ENCODE measurements at regions not wholly inside any gene's neighbourhood (a gene's known extent, or its start where the extent isn't known, plus 50 kb on each side); places are given as distances from the start of the nearest gene placed in this dataset.

GRCh38 chr2:219728991-219729487 is 101.6 kb downstream of the SLC4A3 start:
- Histone ChIP-seq H3K9me3 (ENCODE audit: insufficient read depth, low read depth, low read length) (no peaks in the 10 kb centered on the region), H3K9ac (ENCODE audit: low read depth, low read length) (no peak overlapping the region), H3K36me3 (ENCODE audit: insufficient read depth, low read depth, low read length) (no peaks in the 10 kb centered on the region), H3K27ac (ENCODE audit: low read length) (no peak overlapping the region), H3K4me1 (ENCODE audit: insufficient read depth, low read length) (peaks cover 5% of the 10 kb centered on the region), H3K27me3 (ENCODE audit: insufficient read depth, low read length) (no peaks in the 10 kb centered on the region), H3K4me3 (ENCODE audit: low read length) (no peak overlapping the region)

- Histone ChIP-seq H3K4me3 (ENCODE audit: low read length) (no peak overlapping the region), H3K9me3 (ENCODE audit: insufficient read depth, low read depth, low read length) (no peaks in the 10 kb centered on the region), H3K4me1 (ENCODE audit: insufficient read depth, low read length) (peaks cover 5% of the 10 kb centered on the region), H3K9ac (ENCODE audit: low read depth, low read length) (no peak overlapping the region), H3K27ac (ENCODE audit: low read length) (no peak overlapping the region), H3K36me3 (ENCODE audit: insufficient read depth, low read depth, low read length) (no peaks in the 10 kb centered on the region), H3K27me3 (ENCODE audit: insufficient read depth, low read length) (no peaks in the 10 kb centered on the region)
Observed at GRCh38 chr2:219731173-219731572, 103.7 kb downstream of the SLC4A3 start.

GRCh38 chr2:219733106-219733505 is 105.7 kb downstream of the SLC4A3 start:
- H3K4me3 ChIP-seq (ENCODE audit: low read length): no peak overlapping the region
- H3K9me3 ChIP-seq (ENCODE audit: insufficient read depth, low read depth, low read length): no peaks in the 10 kb centered on the region
- no peak overlapping the region for H3K27ac ChIP-seq (ENCODE audit: low read length)
- no peaks in the 10 kb centered on the region for H3K27me3 ChIP-seq (ENCODE audit: insufficient read depth, low read length)
- H3K4me1 ChIP-seq (ENCODE audit: insufficient read depth, low read length): no peaks in the 10 kb centered on the region; the same call in 1 of the 2 replicates
- no peak overlapping the region for H3K9ac ChIP-seq (ENCODE audit: low read depth, low read length)
- H3K36me3 ChIP-seq (ENCODE audit: insufficient read depth, low read depth, low read length): no peaks in the 10 kb centered on the region

- Histone ChIP-seq H3K27me3 (ENCODE audit: insufficient read depth, low read length) (no peaks in the 10 kb centered on the region), H3K4me3 (ENCODE audit: low read length) (no peak overlapping the region), H3K9ac (ENCODE audit: low read depth, low read length) (no peak overlapping the region), H3K4me1 (ENCODE audit: insufficient read depth, low read length) (no peaks in the 10 kb centered on the region; the same call in 1 of the 2 replicates), H3K9me3 (ENCODE audit: insufficient read depth, low read depth, low read length) (no peaks in the 10 kb centered on the region), H3K27ac (ENCODE audit: low read length) (no peak overlapping the region), H3K36me3 (ENCODE audit: insufficient read depth, low read depth, low read length) (no peaks in the 10 kb centered on the region)
Observed at GRCh38 chr2:219733746-219734145, 106.3 kb downstream of the SLC4A3 start.

GRCh38 chr2:219736209-219736608 is 108.8 kb downstream of the SLC4A3 start:
- Histone ChIP-seq H3K9me3 (ENCODE audit: insufficient read depth, low read depth, low read length) (no peaks in the 10 kb centered on the region), H3K27me3 (ENCODE audit: insufficient read depth, low read length) (no peaks in the 10 kb centered on the region), H3K4me3 (ENCODE audit: low read length) (no peak overlapping the region), H3K36me3 (ENCODE audit: insufficient read depth, low read depth, low read length) (no peaks in the 10 kb centered on the region), H3K9ac (ENCODE audit: low read depth, low read length) (no peak overlapping the region), H3K27ac (ENCODE audit: low read length) (no peak overlapping the region), H3K4me1 (ENCODE audit: insufficient read depth, low read length) (no peaks in the 10 kb centered on the region; the same call in none of the 2 replicates)

GRCh38 chr2:219737270-219737691 is 109.9 kb downstream of the SLC4A3 start:
- H3K27ac ChIP-seq (ENCODE audit: low read length): no peak overlapping the region
- H3K9ac ChIP-seq (ENCODE audit: low read depth, low read length): no peak overlapping the region
- no peaks in the 10 kb centered on the region for H3K27me3 ChIP-seq (ENCODE audit: insufficient read depth, low read length)
- H3K4me1 ChIP-seq (ENCODE audit: insufficient read depth, low read length): no peaks in the 10 kb centered on the region; the same call in none of the 2 replicates
- no peaks in the 10 kb centered on the region for H3K36me3 ChIP-seq (ENCODE audit: insufficient read depth, low read depth, low read length)
- H3K4me3 ChIP-seq (ENCODE audit: low read length): no peak overlapping the region
- H3K9me3 ChIP-seq (ENCODE audit: insufficient read depth, low read depth, low read length): no peaks in the 10 kb centered on the region

DNA sequence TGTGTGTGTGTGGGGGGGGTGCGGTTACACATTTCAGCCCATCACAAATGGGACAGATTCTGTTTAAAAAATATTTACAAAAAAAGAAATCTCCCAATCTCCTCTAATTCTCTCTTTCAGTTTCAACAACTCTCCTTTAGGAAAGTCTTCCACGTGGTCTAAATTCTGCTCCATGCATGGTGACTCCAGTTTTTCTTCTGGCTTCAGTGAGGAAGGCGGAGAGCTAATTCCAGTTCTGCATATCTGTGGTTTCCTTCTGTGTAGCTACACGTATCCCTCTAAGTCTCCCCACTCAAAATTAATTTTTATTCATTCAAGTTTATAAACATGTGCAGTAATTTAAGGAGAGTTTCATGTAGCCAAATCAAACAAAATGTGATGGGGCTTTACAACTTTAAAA is 111.6 kb downstream of the SLC4A3 start:
- no peaks in the 10 kb centered on the region for H3K27me3 ChIP-seq (ENCODE audit: insufficient read depth, low read length)
- no peaks in the 10 kb centered on the region for H3K36me3 ChIP-seq (ENCODE audit: insufficient read depth, low read depth, low read length)
- no peak overlapping the region for H3K9ac ChIP-seq (ENCODE audit: low read depth, low read length)
- no peaks in the 10 kb centered on the region for H3K9me3 ChIP-seq (ENCODE audit: insufficient read depth, low read depth, low read length)
- no peak overlapping the region for H3K27ac ChIP-seq (ENCODE audit: low read length)
- no peak overlapping the region for H3K4me3 ChIP-seq (ENCODE audit: low read length)
- no peaks in the 10 kb centered on the region; the same call in 1 of the 2 replicates for H3K4me1 ChIP-seq (ENCODE audit: insufficient read depth, low read length)

DNA sequence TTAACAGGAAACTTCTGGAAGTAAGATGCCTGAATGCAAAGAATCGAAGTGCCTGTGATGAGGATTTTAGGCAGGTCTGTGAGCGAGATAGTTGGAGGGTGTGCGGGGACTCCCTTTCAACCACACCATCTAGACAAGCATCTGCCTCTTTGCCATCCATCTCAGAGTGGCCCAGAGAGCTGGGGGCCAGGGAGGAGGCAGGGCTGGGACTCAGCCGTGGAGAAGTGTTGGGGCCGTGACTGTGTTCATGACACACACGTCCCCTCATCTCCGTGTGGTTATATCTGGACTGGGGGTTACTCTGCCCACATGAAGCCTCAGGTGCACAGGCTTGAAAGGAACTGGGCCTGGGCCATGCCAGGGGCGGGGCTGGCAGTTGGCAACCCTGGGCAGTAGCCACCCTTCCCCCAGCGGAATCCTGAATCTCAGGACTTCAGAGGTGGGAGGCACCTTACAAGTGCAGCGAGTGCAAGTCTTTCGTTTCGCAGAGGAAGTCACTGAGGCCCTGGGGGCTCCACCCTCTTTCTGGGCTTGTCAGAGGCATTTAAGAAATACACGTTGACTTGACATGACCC is 112.5 kb downstream of the SLC4A3 start:
- no peaks in the 10 kb centered on the region for H3K36me3 ChIP-seq (ENCODE audit: insufficient read depth, low read depth, low read length)
- H3K9me3 ChIP-seq (ENCODE audit: insufficient read depth, low read depth, low read length): no peaks in the 10 kb centered on the region
- H3K4me1 ChIP-seq (ENCODE audit: insufficient read depth, low read length): no peaks in the 10 kb centered on the region; the same call in 1 of the 2 replicates
- H3K4me3 ChIP-seq (ENCODE audit: low read length): no peak overlapping the region
- H3K27ac ChIP-seq (ENCODE audit: low read length): no peak overlapping the region
- H3K9ac ChIP-seq (ENCODE audit: low read depth, low read length): no peak overlapping the region
- H3K27me3 ChIP-seq (ENCODE audit: insufficient read depth, low read length): no peaks in the 10 kb centered on the region

DNA sequence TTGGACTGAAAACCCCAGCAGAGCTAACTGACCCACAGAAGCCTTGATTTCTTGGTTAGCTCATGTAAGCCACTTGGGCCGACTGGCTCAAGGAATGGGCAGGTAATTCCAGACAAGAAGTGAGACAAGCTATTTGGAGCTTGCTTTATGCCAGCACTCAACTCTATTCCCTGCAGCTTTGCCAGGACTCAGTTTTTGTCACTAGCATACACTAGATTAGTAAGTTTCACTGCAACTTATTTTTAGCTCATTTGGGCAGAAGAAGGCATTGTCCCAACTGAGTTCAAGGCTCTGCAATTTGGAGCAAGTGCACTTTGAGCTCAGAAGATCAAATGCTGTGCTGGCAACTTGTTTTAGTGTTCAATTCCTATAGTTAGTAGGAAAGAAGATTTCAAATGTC is 116.1 kb downstream of the SLC4A3 start:
- no peak overlapping the region for H3K9ac ChIP-seq (ENCODE audit: low read depth, low read length)
- H3K27me3 ChIP-seq (ENCODE audit: insufficient read depth, low read length): no peaks in the 10 kb centered on the region
- no peaks in the 10 kb centered on the region for H3K9me3 ChIP-seq (ENCODE audit: insufficient read depth, low read depth, low read length)
- no peaks in the 10 kb centered on the region for H3K36me3 ChIP-seq (ENCODE audit: insufficient read depth, low read depth, low read length)
- H3K4me3 ChIP-seq (ENCODE audit: low read length): no peak overlapping the region
- H3K27ac ChIP-seq (ENCODE audit: low read length): no peak overlapping the region
- no peaks in the 10 kb centered on the region; the same call in 1 of the 2 replicates for H3K4me1 ChIP-seq (ENCODE audit: insufficient read depth, low read length)

DNA sequence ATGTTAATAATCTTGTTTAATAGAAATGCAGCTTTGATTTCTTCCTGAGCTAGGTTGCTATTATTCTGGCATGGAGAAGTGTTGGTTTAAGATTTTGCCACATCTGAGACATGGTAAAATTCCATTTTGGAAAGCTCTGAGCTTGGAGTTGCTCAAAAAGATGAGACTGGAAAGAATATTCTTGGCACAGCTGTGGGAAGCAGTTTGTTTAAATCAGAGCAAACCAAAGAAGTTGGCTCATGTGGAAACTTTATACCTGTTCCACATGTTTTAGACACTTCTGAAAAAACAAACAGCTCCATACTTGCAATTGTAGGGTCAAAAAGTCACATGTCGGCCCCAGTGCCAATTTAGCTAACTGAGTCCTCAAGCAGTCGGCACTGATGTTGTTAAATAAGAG is 116.6 kb downstream of the SLC4A3 start:
- Histone ChIP-seq H3K27ac (ENCODE audit: low read length) (no peak overlapping the region), H3K4me1 (ENCODE audit: insufficient read depth, low read length) (no peaks in the 10 kb centered on the region; the same call in 1 of the 2 replicates), H3K9me3 (ENCODE audit: insufficient read depth, low read depth, low read length) (no peaks in the 10 kb centered on the region), H3K9ac (ENCODE audit: low read depth, low read length) (no peak overlapping the region), H3K4me3 (ENCODE audit: low read length) (no peak overlapping the region), H3K36me3 (ENCODE audit: insufficient read depth, low read depth, low read length) (no peaks in the 10 kb centered on the region), H3K27me3 (ENCODE audit: insufficient read depth, low read length) (no peaks in the 10 kb centered on the region)

GRCh38 chr2:219744600-219744999 is 117.2 kb downstream of the SLC4A3 start:
- no peaks in the 10 kb centered on the region for H3K9me3 ChIP-seq (ENCODE audit: insufficient read depth, low read depth, low read length)
- no peaks in the 10 kb centered on the region for H3K36me3 ChIP-seq (ENCODE audit: insufficient read depth, low read depth, low read length)
- H3K4me3 ChIP-seq (ENCODE audit: low read length): no peak overlapping the region
- H3K9ac ChIP-seq (ENCODE audit: low read depth, low read length): no peak overlapping the region
- no peaks in the 10 kb centered on the region; the same call in 1 of the 2 replicates for H3K4me1 ChIP-seq (ENCODE audit: insufficient read depth, low read length)
- H3K27me3 ChIP-seq (ENCODE audit: insufficient read depth, low read length): no peaks in the 10 kb centered on the region
- no peak overlapping the region for H3K27ac ChIP-seq (ENCODE audit: low read length)

GRCh38 chr2:219747637-219748036 is 120.2 kb downstream of the SLC4A3 start:
- Histone ChIP-seq H3K4me1 (ENCODE audit: insufficient read depth, low read length) (no peaks in the 10 kb centered on the region), H3K9me3 (ENCODE audit: insufficient read depth, low read depth, low read length) (peaks cover 12% of the 10 kb centered on the region), H3K27me3 (ENCODE audit: insufficient read depth, low read length) (no peaks in the 10 kb centered on the region), H3K4me3 (ENCODE audit: low read length) (no peak overlapping the region), H3K9ac (ENCODE audit: low read depth, low read length) (no peak overlapping the region), H3K36me3 (ENCODE audit: insufficient read depth, low read depth, low read length) (no peaks in the 10 kb centered on the region), H3K27ac (ENCODE audit: low read length) (no peak overlapping the region)
